Fibroblast of skin of abdomen (primary cell): ENCODE measurements at regions not wholly inside any gene's neighbourhood (a gene's known extent, or its start where the extent isn't known, plus 50 kb on each side); places are given as distances from the start of the nearest gene placed in this dataset.
"Not testable (repeated sequence)": the region's sequence is repeated elsewhere in the genome, so short reads cannot be mapped to it uniquely, and the experiment has no call there.

Experiments used
- DNase-seq: peaks from one replicate; pipeline ENCODE4 v3.0.0-alpha.2; 2013

DNA sequence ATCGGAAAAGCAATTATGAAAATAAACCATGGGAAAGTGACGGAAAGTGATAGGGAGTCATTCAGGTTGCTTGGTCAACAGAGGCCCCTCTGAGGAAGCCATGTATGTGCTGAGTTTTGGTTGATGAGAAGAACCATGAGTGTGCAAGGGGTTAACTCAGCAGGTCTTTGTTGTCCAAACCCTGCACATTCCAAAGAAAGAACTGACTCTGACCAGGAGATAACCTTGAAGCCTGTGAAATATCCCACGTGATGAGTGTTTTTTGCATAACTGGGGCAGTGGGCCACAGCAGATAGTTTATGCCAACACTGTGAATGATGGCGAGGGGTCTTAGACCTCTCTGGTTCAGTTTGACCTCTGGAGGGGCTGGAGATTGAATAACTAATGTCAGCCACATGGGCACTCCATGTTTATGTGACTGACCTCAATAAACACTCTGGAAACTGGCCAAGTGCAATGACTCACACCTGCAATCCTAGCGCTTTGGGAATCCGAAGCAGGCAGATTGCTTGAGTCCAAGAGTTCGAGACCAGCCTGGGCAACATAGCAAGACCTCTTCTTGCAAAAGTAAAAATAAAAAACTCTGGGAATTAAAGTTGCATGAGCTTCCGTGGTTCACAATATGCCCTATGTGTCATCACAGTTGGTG is 154.0 kb upstream of the FOXK1 start:
- DNase-seq, result no peak

DNA sequence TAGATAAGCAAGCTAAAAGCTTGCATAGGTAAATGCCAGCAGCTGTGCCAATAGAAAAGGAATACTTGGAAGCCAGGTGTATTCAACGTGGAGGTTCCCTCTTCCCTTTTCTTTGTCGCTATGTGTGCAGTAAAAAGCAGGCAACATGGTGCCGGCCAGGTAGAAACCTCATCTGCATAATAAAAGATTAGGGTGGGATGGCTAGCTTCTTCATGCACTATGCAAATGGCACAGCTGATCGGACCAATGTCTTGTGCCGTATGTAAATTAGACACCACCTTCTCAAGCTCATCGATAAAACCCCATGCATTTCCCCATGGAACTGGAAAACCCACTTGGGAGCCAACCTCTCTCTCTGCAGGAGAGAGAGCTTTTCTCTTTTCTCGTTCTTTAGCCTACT is 150.9 kb upstream of the FOXK1 start:
- DNase-seq, result no peak

DNA sequence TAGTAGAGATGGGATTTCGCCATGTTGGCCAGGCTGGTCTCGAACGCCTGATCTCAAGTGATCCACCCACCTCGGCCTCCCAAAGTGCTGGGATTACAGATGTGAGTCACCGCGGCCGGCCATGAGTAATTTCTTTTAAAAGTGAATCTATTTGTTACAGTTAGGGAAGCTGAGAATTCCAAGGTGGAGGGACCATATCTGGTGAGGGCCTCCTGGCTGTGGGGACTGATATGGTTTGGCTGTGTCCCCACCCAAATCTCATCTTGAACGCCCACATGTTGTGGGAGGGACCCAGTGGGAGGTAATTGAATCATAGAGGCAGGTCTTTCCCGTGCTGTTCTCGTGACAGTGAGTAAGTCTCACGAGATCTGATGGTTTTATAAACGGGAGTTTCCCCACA is 148.8 kb upstream of the FOXK1 start:
- DNase-seq, result not testable (repeated sequence)

DNA sequence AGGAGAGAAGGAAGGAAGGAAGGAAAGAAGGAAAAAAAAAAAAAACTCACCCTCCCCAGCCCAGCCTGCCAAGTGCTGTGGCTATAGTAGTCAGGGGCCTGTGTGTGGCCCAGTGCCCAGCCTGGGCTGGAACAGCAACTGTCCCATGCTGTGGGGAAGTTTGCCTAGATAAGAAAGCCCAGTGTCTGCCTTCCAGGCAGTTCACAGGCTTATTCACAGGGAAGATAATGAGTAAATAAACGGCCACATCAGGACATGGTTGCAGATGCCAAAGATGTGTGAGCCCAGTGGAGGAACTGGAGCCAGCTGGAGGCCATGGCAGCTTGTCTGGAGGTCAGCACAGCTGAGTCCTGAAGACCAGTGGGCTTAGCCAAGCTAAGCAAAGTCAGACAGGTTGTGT is 132.4 kb upstream of the FOXK1 start:
- no peak for DNase-seq

DNA sequence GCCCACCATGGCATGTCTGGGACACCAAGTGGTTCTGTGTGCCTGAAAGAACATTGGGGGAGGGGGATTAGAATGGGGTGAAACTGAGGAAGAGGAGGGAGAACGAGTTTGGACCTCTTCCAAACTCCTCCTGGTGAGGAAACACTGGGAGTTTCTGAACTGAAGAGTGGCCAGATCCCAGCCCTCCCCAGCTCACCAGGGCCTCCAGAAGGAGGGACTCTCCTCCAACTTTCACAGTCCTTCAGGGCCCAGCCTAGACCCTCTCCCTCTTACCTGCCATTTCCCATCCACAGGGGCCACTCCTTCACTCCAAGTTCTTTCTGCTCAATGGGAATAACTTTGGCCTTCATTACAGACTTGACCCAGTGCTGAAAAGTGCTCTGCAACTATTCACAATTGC is 132.0 kb upstream of the FOXK1 start:
- DNase-seq, result no peak

DNA sequence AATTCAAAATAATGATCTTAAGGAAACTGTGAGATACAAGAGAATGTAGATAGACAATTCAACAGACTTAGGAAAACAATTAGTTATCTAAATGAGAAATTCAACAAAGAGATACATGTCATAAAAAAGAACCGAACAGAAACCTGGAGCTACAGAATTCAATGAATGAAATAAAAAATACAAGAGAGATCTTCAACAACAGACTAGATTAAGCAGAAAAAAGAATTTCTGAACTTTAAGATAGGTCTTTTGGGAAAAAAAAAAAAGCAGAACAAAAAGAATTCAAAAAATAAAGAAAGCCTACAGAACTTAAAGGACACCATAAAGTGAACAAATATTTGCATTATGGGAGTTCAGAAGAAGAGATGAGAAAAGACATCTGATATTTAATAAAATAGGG is 129.1 kb upstream of the FOXK1 start:
- DNase-seq, result no peak

DNA sequence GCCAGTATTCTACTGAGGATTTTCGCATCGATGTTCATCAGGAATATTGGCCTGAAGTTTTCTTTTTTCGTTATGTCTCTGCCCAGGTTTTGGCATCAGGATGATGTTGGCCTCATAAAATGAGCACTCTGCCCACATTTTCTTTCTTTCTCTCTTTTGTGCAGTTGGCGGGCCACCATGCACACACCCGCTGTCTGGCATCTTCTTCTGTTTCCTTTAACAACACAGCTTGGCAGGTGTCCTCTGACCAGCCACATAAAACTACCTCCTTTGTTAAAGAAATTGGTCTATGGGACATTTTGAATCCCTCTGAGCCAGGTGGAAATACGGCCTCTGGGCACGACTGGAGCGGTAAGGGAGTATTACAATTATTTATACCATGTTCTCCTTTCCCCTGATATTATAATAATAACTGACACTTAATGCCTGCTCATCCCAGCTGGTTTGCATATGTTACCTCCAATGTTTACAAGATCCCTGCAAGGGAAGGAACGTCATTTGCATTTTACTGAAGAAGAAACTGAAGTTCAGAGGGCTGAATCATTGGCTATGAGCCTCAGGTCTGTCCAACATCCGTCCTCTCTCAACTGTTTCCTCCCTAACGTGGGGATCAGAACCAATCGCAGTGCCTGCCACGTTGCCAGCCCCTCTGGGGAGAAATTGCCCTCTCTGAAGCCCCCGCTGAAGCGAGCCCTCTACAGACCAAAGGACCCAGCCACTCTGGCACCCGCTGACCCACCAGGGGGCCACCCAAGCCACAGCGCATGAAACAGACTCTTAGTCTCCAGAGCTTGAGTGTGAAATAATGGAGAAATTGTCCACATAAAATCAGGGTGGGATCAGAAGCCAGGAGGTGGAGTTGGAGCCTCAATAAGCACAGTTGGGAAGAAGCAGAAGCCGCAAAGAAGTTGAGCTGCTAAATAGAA is 125.0 kb upstream of the FOXK1 start:
- peak; percentile 3 for DNase-seq

DNA sequence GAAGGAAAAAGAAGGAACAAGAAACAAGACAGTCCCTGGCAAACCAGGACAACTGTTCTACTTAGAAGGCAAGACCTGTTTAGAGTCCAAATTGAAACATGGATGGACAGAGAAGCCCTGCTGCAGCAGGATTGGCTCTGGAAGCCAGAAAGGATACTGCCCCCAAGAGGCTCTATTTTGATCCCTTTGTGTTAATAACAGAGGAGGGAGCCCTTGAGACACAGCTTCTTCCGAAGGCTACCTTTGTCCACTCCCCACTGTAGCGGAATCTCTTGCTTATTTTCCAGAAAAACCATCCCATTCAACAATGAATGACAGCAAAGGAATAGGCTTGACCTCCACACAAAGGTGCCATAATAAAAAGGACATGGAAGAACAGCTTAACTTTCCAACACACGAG is 120.3 kb upstream of the FOXK1 start:
- no peak for DNase-seq

DNA sequence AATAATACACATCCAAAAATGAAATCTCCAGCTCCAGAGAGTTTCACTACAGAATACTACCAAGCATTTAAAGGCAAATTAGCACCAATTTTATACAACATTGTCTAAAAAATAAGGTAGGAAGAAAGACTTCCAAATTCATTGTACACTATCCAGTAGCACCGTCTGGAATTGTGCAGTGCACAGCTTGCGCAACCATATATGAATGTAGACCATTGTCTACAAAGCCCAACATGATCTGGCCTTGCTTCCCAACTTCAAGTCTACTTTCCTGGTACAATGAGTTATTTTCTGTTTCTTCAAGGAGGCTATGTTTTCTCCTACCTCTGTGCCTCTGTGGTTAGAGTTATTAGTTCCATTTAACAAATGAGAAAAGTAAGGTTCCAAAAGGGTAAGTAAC is 115.4 kb upstream of the FOXK1 start:
- DNase-seq, result no peak

DNA sequence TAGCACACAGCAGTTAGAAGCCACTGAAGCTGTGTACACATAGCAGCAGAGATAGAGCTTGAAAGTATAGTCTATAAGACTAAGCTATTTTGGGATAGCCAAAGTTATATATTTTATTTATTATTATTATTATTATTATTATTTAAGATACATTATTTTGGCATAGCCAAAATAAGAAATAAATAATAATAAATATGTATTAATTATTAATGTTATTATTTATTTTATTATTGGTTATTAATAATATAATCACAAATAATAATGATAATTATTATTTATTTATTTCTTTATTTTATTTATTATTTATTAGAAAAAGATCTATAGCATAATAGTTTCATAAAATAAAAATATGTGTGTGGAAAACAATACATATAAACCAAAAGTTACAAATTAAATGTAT is 107.2 kb upstream of the FOXK1 start:
- DNase-seq, result no peak

DNA sequence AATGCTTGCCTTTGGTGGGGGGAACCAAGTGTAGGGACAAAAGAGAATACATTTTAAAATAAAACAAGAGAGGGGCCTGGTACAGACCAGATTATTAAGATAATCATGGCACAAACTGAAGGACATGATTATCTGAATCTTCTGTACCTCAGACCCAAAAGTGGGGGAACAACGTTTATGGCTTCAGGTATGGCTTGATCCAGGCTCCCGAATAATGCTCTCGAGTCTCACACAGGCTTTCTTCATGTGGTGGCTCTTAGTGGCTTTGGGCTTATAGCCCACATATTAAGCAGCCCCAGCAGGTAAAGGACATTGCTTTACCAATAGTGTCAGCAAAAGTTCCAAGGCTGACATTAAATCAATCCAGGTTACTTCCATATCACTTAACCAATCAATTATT is 106.8 kb upstream of the FOXK1 start:
- no peak for DNase-seq

DNA sequence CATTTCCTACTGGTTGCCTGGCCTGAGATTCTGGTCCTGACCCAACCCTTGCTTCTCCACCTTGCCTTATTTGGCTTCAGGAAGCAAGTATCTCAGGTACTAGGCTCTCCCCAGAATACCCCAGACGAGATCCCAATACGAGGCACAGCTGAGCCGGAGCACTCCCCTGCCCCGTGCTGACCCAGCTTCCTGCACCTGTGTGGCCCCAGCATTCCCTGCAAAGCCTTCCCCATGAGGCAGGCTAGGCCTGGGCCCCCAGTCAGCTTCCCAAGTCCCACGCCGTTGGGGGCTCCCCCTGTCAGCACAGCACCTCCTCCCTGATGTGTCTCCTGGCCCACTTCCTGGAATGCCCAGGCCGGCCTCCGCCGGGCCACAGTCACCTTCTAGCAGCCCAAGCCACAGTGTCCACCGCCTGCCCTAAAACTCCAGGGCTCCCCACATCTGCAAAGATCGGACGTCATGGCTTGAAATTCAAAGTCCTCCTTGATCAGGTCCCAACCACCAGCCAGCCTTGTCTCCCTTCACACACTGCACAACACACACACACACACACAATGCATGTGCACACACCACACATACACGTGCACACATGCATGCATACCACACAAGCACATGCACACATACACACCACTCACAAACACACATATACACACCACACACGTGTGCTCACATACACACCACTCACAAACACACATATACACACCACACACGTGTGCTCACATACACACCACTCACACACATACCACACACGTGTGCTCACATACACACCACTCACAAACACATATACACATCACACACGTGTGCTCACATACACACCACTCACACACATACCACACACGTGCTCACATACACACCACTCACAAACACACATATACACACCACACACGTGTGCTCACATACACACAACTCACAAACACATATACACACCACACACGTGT is 78.9 kb upstream of the FOXK1 start:
- no peak for DNase-seq

DNA sequence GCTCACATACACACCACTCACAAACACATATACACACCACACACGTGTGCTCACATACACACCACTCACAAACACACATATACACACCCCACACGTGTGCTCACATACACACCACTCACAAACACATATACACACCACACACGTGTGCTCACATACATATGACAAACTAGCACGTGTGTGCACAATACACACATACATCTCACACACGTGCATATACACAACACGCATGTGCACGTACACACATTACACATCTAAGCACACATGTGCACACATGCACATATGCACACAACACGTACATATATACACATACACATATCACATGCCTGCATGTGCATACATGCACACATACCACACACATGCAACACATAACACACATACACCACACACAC is 78.3 kb upstream of the FOXK1 start:
- no peak for DNase-seq

DNA sequence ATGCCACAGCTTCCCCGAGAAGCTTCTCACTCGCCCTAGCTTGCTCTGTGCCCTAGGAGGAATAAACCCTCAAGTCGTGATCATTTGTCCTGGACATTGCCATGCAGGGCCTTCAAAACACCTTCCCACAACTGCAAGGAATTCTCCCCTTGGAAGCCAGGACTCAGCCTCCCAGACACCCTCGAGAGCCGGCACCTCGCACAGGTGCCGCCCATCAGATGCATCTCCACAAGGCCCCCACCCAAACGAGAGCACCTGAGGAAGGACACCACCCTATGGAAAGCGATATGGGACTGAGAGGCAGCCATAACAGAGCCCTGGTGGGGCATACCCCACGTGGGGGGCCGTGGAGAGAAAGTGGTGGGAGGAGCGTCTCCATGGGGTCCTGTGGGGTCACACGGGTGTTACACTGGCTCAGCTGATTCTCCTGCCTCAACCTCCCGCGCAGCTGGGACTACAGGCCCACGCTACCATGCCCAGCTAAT is 77.6 kb upstream of the FOXK1 start:
- DNase-seq, result no peak

DNA sequence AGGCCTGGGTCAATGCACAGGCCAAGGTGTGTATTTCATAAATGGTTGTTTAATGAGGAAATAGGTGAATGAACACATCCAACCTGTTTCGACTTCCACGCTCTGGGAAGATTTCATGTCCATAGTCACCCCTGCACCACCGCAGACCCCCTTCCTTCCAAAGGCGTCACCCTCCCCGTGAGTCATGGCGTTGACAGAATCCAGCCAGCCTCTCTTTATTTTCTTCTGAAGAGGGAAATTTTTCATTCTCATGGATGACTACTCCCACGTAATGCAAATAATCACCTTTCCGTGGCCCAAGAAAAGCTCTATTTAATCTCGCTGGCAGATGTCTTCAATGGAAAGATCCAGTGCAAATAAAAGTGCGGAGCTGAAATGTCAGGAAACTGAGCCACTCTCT is 75.3 kb upstream of the FOXK1 start:
- DNase-seq, result no peak

DNA sequence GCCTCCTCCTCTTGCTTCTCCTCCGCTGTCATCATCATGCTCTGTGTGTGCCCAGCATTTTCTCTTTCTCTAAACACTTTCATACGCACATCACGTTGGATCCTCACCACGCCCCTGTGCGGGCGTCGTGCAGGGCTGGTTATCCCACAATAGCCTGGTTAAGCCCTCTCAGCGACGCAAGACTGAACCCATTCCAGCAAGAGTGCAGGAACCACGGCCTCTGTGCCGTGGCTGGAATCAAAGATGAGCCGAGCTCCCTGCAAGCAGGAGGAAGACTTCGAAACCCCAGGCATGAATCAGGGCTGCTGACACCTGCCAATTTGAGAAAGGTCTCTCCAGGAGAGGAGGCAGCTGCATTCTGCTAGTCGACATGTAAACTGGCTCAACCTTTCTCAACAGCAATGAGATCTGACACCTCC is 74.8 kb upstream of the FOXK1 start:
- DNase-seq, result no peak

DNA sequence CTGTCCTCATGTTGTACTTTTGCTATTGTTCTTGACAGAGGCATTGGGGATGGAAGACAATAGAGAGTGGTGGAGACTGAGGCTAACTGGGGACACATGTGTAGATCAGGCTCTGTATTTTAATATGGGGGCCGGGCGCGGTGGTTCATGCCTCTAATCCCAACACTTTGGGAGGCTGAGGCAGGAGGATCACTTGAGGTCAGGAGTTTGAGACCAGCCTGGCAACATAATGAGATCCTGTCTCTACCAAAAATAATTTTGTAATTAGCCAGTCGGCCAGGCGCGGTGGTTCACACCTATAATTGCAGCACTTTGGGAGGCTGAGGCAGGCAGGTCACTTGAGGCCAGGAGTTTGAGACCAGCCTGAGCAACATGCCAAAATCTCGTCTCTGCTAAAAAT is 72.5 kb upstream of the FOXK1 start:
- DNase-seq, result not testable (repeated sequence)

DNA sequence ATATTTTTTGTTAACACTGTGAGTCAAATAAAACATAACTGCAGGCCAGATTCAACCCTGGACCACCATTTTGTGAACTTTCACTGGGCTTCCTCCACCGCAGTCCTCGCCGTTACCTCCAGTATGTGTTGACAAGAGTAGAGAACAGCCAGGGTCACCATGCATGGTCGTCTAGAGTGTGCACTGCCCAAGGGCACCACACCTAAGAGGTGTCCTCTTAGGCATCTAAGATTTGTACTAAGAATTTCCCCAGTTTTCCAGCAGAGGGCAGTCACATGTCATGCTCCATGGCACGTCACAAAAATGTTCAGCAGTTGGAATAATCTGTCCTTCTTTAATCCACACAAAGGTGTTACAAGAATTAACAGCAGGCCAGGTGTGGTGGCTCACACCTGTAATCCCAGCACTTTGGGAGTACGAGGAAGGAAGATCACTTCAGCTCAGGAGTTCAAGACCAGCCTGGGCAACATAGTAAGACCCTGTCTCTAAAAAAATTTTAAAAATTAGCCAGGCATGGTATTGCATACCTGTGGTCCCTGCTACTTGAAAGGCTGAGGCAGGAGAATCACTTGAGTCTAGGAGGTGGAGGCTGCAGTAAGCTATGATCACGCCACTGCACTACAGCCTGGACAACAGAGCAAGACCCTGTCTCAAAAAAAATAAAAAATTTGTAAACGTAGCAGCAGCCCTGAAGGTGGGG is 71.2 kb upstream of the FOXK1 start:
- peak; percentile 61 for DNase-seq

DNA sequence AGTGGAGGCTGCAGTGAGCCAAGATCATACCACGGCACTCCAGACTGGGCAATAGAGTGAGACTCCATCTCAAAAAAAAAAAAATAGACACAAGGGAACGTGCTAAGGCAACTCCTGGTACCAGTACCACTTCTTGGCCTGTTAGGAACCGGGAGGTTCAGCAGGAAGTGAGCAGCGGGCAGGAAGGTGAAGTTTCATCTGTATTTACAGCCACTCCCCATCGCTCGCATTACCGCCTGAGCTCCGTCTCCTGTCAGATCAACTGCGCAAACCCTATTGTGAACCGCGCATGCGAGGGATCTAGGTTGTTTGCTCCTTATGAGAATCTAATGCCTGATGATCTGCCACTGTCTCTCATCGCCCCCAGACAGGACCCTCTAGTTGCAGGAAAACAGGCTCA is 69.9 kb upstream of the FOXK1 start:
- DNase-seq, result no peak

DNA sequence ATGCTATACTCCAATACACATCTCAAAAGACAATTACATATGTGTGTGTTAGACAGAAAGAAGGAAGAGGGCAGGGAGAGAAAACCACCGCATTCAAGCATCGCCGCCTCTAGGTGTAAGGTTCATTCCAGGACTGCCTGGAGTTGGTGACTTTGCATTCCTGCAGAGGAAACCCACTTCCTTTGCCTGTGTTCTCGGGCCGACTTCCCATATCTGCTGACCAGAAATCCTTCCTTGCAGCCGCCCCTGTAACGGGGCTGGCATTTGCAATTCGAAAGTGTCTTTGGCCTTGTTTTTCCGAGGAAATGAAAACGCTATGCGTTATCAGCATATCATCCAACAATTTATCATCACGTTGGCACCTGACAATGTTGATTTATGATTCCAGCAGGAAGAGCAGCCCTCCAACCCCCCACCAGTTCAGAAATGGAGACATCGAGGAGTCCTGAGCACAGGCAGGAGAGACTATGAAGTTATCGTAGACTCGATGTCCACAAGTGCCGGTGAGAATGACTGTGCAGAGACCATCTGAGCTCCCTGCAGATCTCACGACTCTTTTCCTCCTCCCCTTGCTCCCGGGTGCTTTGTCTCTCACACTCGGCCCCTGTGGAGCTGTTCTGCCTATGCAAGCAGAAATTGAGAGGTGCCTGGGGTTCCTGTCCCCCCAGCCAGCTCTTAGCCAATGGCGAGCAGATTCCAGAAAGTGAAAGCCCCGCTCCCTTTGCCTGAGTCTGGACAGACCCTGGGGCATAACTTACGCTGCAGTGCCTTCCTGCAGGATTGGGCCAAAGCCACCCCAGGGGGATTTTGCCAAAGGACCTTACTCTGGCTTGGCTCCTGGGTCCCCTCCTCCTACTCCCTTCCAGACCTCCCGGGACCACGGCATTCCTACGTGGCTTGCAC is 68.9 kb upstream of the FOXK1 start:
- DNase-seq, result peak; percentile 78
